Uterus (tissue), 3 donors: ENCODE measurements at regions not wholly inside any gene's neighbourhood (a gene's known extent, or its start where the extent isn't known, plus 50 kb on each side); places are given as distances from the start of the nearest gene placed in this dataset.
"Not testable (repeated sequence)": the region's sequence is repeated elsewhere in the genome, so short reads cannot be mapped to it uniquely, and the experiment has no call there.

Experiments
- DNase-seq, 2 donors: peaks; one replicate each; pipeline ENCODE4 v3.0.0-alpha.2; 2019 to 2020
- H3K27ac ChIP-seq, 2 donors: fragments of 200-600 bp; sonication (generic); 1 replicate in 1 of 2; 2 replicates in 1 of 2; pipeline ENCODE4 v1.5.1; 2016 to 2018
- H3K27me3 ChIP-seq, 2 donors: fragments of 200-600 bp; sonication (generic); one replicate each; pipeline ENCODE4 v1.5.1; 2018 to 2019; ENCODE audit warnings: control low read depth in 1 of 2
- H3K36me3 ChIP-seq, 2 donors: fragments of 200-600 bp; sonication (generic); one replicate each; pipeline ENCODE4 v1.5.1; 2019; ENCODE audit warnings: control low read depth in 1 of 2
- H3K4me1 ChIP-seq, 2 donors: fragments of 200-600 bp; sonication (generic); one replicate each; pipeline ENCODE4 v1.5.1; 2018 to 2019; ENCODE audit warnings: control low read depth in 1 of 2
- H3K4me3 ChIP-seq, 2 donors: fragments of 200-600 bp; sonication (generic); 1 replicate in 1 of 2; 2 replicates in 1 of 2; pipeline ENCODE4 v1.5.1; 2018 to 2019; ENCODE audit warnings: mild to moderate bottlenecking in 1 of 2
- H3K9me3 ChIP-seq, 2 donors: fragments of 200-600 bp; sonication (generic); one replicate each; pipeline ENCODE4 v1.5.1; 2019; ENCODE audit warnings: control low read depth in 1 of 2
- CTCF ChIP-seq, 4 experiments: fragments of 200-600 bp in 2 of 4; fragments of 450-650 bp in 2 of 4; sonication (generic) in 2 of 4; IDR thresholded peaks; one replicate each; pipeline ENCODE4 v1.5.1; 2016 to 2019; ENCODE audit warnings: antibody characterized with exemption in 4 of 4, mild to moderate bottlenecking in 2 of 4, moderate library complexity in 1 of 4
- POLR2A ChIP-seq, 2 donors: fragments of 450-650 bp; IDR thresholded peaks; one replicate each; pipeline ENCODE4 v1.6.1; 2016; ENCODE audit warnings: antibody characterized with exemption in 2 of 2, mild to moderate bottlenecking in 1 of 2, moderate library complexity in 1 of 2
- intact Hi-C: fragments of 100-400 bp; cut with DNase I; formaldehyde crosslinking; loops from one replicate; pipeline ENCODE4 v1.15.1; 2023; ENCODE audit warnings: low total_unique reads
- donor health status: DM: yes; HTN: yes; CAD: no.

- intact Hi-C loops = no loop called here
- no peaks in the 10 kb centered on the region for H3K9me3 ChIP-seq
- no peaks in the 10 kb centered on the region for H3K27me3 ChIP-seq
- no peak for DNase-seq
- H3K4me3 ChIP-seq = no peak overlapping the region
- no peaks in the 10 kb centered on the region for H3K4me1 ChIP-seq
- no peak for TF ChIP-seq CTCF (IDR thresholded peaks at IDR 0.05)
- no peak for TF ChIP-seq POLR2A (IDR thresholded peaks at IDR 0.05)
- no peak overlapping the region for H3K27ac ChIP-seq
- H3K36me3 ChIP-seq = no peaks in the 10 kb centered on the region
These were observed 203.2 kb upstream of the SHH start for GRCh38 chr7:156015237-156016020.

- H3K4me1 ChIP-seq = no peaks in the 10 kb centered on the region
- intact Hi-C loops = no loop called here
- no peaks in the 10 kb centered on the region for H3K9me3 ChIP-seq
- no peak for DNase-seq
- H3K27ac ChIP-seq = no peak overlapping the region
- H3K36me3 ChIP-seq = no peaks in the 10 kb centered on the region
- H3K27me3 ChIP-seq = no peaks in the 10 kb centered on the region
- TF ChIP-seq CTCF (IDR thresholded peaks at IDR 0.05) (no peak), POLR2A (IDR thresholded peaks at IDR 0.05) (no peak)
- no peak overlapping the region for H3K4me3 ChIP-seq
These were observed 202.5 kb upstream of the SHH start for GRCh38 chr7:156014808-156015207.

GRCh38 chr7:156014201-156014600 is 201.9 kb upstream of the SHH start:
- Histone ChIP-seq H3K4me1 (no peaks in the 10 kb centered on the region), H3K27ac (no peak overlapping the region), H3K36me3 (no peaks in the 10 kb centered on the region), H3K9me3 (no peaks in the 10 kb centered on the region), H3K4me3 (no peak overlapping the region), H3K27me3 (no peaks in the 10 kb centered on the region)
- intact Hi-C loops = no loop called here
- no peak for DNase-seq
- no peak for TF ChIP-seq POLR2A (IDR thresholded peaks at IDR 0.05)
- TF ChIP-seq CTCF (IDR thresholded peaks at IDR 0.05) = no peak

GRCh38 chr7:156012412-156012811 is 200.1 kb upstream of the SHH start:
- TF ChIP-seq CTCF (IDR thresholded peaks at IDR 0.05) (no peak), POLR2A (IDR thresholded peaks at IDR 0.05) (no peak)
- DNase-seq = no peak

GRCh38 chr7:156009569-156009968 is 197.3 kb upstream of the SHH start:
- Histone ChIP-seq H3K36me3 (no peaks in the 10 kb centered on the region), H3K27ac (no peak overlapping the region), H3K27me3 (no peaks in the 10 kb centered on the region), H3K4me3 (no peak overlapping the region), H3K9me3 (no peaks in the 10 kb centered on the region), H3K4me1 (no peaks in the 10 kb centered on the region)
- TF ChIP-seq POLR2A (IDR thresholded peaks at IDR 0.05) (no peak), CTCF (IDR thresholded peaks at IDR 0.05) (no peak)
- intact Hi-C loops = no loop called here
- DNase-seq = no peak

More at GRCh38 chr7:156012412-156012811, 200.1 kb upstream of the SHH start:
- intact Hi-C loops = no loop called here
- Histone ChIP-seq H3K4me3 (no peak overlapping the region), H3K9me3 (no peaks in the 10 kb centered on the region), H3K36me3 (no peaks in the 10 kb centered on the region), H3K4me1 (no peaks in the 10 kb centered on the region), H3K27me3 (no peaks in the 10 kb centered on the region), H3K27ac (no peak overlapping the region)

- H3K9me3 ChIP-seq, H3K4me1 ChIP-seq, DNase-seq, intact Hi-C loops, H3K36me3 ChIP-seq, H3K27me3 ChIP-seq, H3K27ac ChIP-seq, H3K4me3 ChIP-seq: not testable (repeated sequence)
These were observed 194.6 kb upstream of the SHH start for GRCh38 chr7:156006876-156007275.
